ENCODE measurements at regions not wholly inside any gene's neighbourhood (a gene's known extent, or its start where the extent isn't known, plus 50 kb on each side); places are given as distances from the start of the nearest gene placed in this dataset.

GRCh38 chr2:155060896-155061295 lies 362.4 kb downstream of the KCNJ3 start:
- H3K4me1 Mint-ChIP-seq = no peaks in the 10 kb centered on the region
- no peak overlapping the region for H3K4me3 Mint-ChIP-seq
- intact Hi-C loops (cut with micrococcal nuclease) = no loop called here
- no peaks in the 10 kb centered on the region for H3K9me3 Mint-ChIP-seq
- no peaks in the 10 kb centered on the region for H3K27me3 Mint-ChIP-seq
- no peak overlapping the region for H3K27ac Mint-ChIP-seq
- DNase-seq = no peak
- no peaks in the 10 kb centered on the region for H3K36me3 Mint-ChIP-seq (ENCODE audit: low read depth)

GRCh38 chr2:155054712-155055111 lies 356.2 kb downstream of the KCNJ3 start:
- no peaks in the 10 kb centered on the region for H3K4me1 Mint-ChIP-seq
- intact Hi-C loops (cut with micrococcal nuclease) = no loop called here
- H3K4me3 Mint-ChIP-seq = no peak overlapping the region
- H3K36me3 Mint-ChIP-seq (ENCODE audit: low read depth) = no peaks in the 10 kb centered on the region
- no peaks in the 10 kb centered on the region for H3K9me3 Mint-ChIP-seq
- no peak for DNase-seq
- H3K27ac Mint-ChIP-seq = no peak overlapping the region
- H3K27me3 Mint-ChIP-seq = no peaks in the 10 kb centered on the region

DNA sequence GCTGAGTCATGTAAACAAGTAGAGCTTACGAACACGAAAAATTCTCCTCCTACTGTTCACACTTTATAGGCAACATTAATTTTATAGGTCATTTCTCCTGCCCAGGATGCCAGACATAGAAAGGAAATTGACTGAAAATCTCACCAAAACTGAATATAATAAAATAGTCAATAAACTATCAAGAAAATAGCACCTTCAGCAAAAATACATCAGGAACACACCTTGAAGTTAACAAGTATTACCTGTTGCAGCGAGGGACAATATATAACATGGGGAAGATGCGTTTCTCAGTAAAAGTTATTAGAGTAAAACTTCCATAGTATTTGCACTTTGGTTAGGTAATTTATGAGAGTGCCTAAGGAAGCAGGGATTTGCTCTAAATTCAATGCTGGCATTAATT lies 344.6 kb downstream of the KCNJ3 start:
- no peaks in the 10 kb centered on the region for H3K4me1 Mint-ChIP-seq
- intact Hi-C loops (cut with micrococcal nuclease) = no loop called here
- H3K4me3 Mint-ChIP-seq = no peak overlapping the region
- H3K27ac Mint-ChIP-seq = no peak overlapping the region
- no peaks in the 10 kb centered on the region for H3K27me3 Mint-ChIP-seq
- no peak for DNase-seq
- H3K36me3 Mint-ChIP-seq (ENCODE audit: low read depth) = no peaks in the 10 kb centered on the region
- peaks cover 4% of the 10 kb centered on the region for H3K9me3 Mint-ChIP-seq

- no peaks in the 10 kb centered on the region for H3K4me1 Mint-ChIP-seq
- no peaks in the 10 kb centered on the region for H3K36me3 Mint-ChIP-seq (ENCODE audit: low read depth)
- no peak overlapping the region for H3K27ac Mint-ChIP-seq
- no peaks in the 10 kb centered on the region for H3K9me3 Mint-ChIP-seq
- intact Hi-C loops (cut with micrococcal nuclease) = no loop called here
- no peaks in the 10 kb centered on the region for H3K27me3 Mint-ChIP-seq
- no peak for DNase-seq
- no peak overlapping the region for H3K4me3 Mint-ChIP-seq
Observed at GRCh38 chr2:155035308-155035707, 336.8 kb downstream of the KCNJ3 start.

GRCh38 chr2:155033652-155034051 lies 335.2 kb downstream of the KCNJ3 start:
- intact Hi-C loops (cut with micrococcal nuclease) = no loop called here
- DNase-seq = no peak
- Mint-ChIP-seq H3K9me3 (no peaks in the 10 kb centered on the region), H3K4me1 (no peaks in the 10 kb centered on the region), H3K4me3 (no peak overlapping the region), H3K27ac (no peak overlapping the region), H3K36me3 (ENCODE audit: low read depth) (no peaks in the 10 kb centered on the region), H3K27me3 (no peaks in the 10 kb centered on the region)

DNA sequence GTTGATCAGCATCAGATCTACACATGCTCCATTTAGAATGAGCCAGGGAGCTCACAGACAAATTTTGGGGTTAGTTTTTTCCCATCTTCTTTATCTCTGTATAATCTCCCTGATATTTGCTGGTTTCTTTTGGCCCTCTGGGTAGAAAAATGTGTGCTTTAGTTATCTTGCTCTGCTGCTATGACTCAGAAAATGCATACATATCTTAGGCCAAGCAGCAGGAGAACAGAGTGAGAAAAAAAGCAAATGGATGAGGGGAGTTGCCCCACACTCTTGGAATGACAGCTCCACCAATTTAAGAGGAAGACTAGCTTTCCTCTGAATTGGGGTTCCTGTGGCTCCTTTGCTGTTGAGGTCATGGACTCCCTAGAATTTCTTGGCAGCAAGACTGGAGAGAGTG lies 331.8 kb downstream of the KCNJ3 start:
- H3K4me3 Mint-ChIP-seq = no peak overlapping the region
- intact Hi-C loops (cut with micrococcal nuclease) = no loop called here
- H3K9me3 Mint-ChIP-seq = no peaks in the 10 kb centered on the region
- H3K27me3 Mint-ChIP-seq = no peaks in the 10 kb centered on the region
- no peak for DNase-seq
- H3K27ac Mint-ChIP-seq = no peak overlapping the region
- H3K4me1 Mint-ChIP-seq = no peaks in the 10 kb centered on the region
- H3K36me3 Mint-ChIP-seq (ENCODE audit: low read depth) = no peaks in the 10 kb centered on the region

- H3K9me3 Mint-ChIP-seq = no peaks in the 10 kb centered on the region
Observed at GRCh38 chr2:155026651-155027174, 328.2 kb downstream of the KCNJ3 start.

GRCh38 chr2:155023674-155024073 lies 325.2 kb downstream of the KCNJ3 start:
- DNase-seq = no peak
- Mint-ChIP-seq H3K4me1 (no peaks in the 10 kb centered on the region), H3K36me3 (ENCODE audit: low read depth) (no peaks in the 10 kb centered on the region), H3K27ac (no peak overlapping the region), H3K4me3 (no peak overlapping the region), H3K9me3 (no peaks in the 10 kb centered on the region), H3K27me3 (no peaks in the 10 kb centered on the region)
- intact Hi-C loops (cut with micrococcal nuclease) = no loop called here

More at GRCh38 chr2:155026651-155027174, 328.2 kb downstream of the KCNJ3 start:
- intact Hi-C loops (cut with micrococcal nuclease) = no loop called here
- DNase-seq = no peak
- no peaks in the 10 kb centered on the region for H3K4me1 Mint-ChIP-seq
- H3K4me3 Mint-ChIP-seq = no peak overlapping the region
- no peaks in the 10 kb centered on the region for H3K27me3 Mint-ChIP-seq
- no peaks in the 10 kb centered on the region for H3K36me3 Mint-ChIP-seq (ENCODE audit: low read depth)
- H3K27ac Mint-ChIP-seq = no peak overlapping the region

- no peaks in the 10 kb centered on the region for H3K4me1 Mint-ChIP-seq
- no peaks in the 10 kb centered on the region for H3K27me3 Mint-ChIP-seq
- no peak overlapping the region for H3K4me3 Mint-ChIP-seq
- H3K36me3 Mint-ChIP-seq (ENCODE audit: low read depth) = no peaks in the 10 kb centered on the region
- no peak overlapping the region for H3K27ac Mint-ChIP-seq
- no peaks in the 10 kb centered on the region for H3K9me3 Mint-ChIP-seq
- no peak for DNase-seq
- intact Hi-C loops (cut with micrococcal nuclease) = no loop called here
Observed at GRCh38 chr2:155022531-155022930, 324.0 kb downstream of the KCNJ3 start.

- H3K27me3 Mint-ChIP-seq = no peaks in the 10 kb centered on the region
- H3K36me3 Mint-ChIP-seq (ENCODE audit: low read depth) = no peaks in the 10 kb centered on the region
- DNase-seq = no peak
- H3K27ac Mint-ChIP-seq = no peak overlapping the region
- H3K4me1 Mint-ChIP-seq = no peaks in the 10 kb centered on the region
- intact Hi-C loops (cut with micrococcal nuclease) = no loop called here
- no peaks in the 10 kb centered on the region for H3K9me3 Mint-ChIP-seq
- no peak overlapping the region for H3K4me3 Mint-ChIP-seq
Observed at GRCh38 chr2:155021618-155022017, 323.1 kb downstream of the KCNJ3 start.

GRCh38 chr2:155020246-155020645 lies 321.8 kb downstream of the KCNJ3 start:
- no peak overlapping the region for H3K27ac Mint-ChIP-seq

GRCh38 chr2:155010925-155011324 lies 312.4 kb downstream of the KCNJ3 start:
- H3K27me3 Mint-ChIP-seq = no peaks in the 10 kb centered on the region
- intact Hi-C loops (cut with micrococcal nuclease) = no loop called here
- H3K4me1 Mint-ChIP-seq = no peaks in the 10 kb centered on the region
- DNase-seq = no peak
- no peaks in the 10 kb centered on the region for H3K36me3 Mint-ChIP-seq (ENCODE audit: low read depth)
- H3K4me3 Mint-ChIP-seq = no peak overlapping the region
- H3K9me3 Mint-ChIP-seq = no peaks in the 10 kb centered on the region
- H3K27ac Mint-ChIP-seq = no peak overlapping the region

More at GRCh38 chr2:155020246-155020645, 321.8 kb downstream of the KCNJ3 start:
- H3K4me3 Mint-ChIP-seq = no peak overlapping the region
- no peaks in the 10 kb centered on the region for H3K9me3 Mint-ChIP-seq
- H3K36me3 Mint-ChIP-seq (ENCODE audit: low read depth) = no peaks in the 10 kb centered on the region
- DNase-seq = no peak
- no peaks in the 10 kb centered on the region for H3K4me1 Mint-ChIP-seq
- intact Hi-C loops (cut with micrococcal nuclease) = no loop called here
- H3K27me3 Mint-ChIP-seq = no peaks in the 10 kb centered on the region

DNA sequence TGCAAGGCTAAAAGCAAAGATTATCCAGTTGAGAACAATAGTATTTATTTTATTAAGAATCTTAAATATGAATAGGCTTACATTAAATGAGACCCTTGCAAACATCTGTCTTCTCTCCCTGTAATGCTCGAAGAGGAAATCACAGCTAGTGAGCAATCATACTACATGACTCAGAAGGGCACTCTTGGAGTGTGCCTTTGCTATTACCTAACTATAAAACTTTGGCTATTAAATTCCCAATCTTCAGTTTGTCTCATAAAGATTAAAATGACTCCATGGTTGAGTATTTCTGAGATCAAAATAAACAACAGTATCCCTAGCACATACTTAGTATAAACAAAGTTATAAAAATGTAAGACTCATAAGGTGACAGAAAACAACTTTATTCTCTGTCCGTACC lies 296.9 kb downstream of the KCNJ3 start:
- Mint-ChIP-seq H3K36me3 (ENCODE audit: low read depth) (no peaks in the 10 kb centered on the region), H3K27me3 (no peaks in the 10 kb centered on the region), H3K4me3 (no peak overlapping the region), H3K9me3 (no peaks in the 10 kb centered on the region), H3K27ac (no peak overlapping the region), H3K4me1 (no peaks in the 10 kb centered on the region)
- intact Hi-C loops (cut with micrococcal nuclease) = no loop called here
- DNase-seq = no peak

DNA sequence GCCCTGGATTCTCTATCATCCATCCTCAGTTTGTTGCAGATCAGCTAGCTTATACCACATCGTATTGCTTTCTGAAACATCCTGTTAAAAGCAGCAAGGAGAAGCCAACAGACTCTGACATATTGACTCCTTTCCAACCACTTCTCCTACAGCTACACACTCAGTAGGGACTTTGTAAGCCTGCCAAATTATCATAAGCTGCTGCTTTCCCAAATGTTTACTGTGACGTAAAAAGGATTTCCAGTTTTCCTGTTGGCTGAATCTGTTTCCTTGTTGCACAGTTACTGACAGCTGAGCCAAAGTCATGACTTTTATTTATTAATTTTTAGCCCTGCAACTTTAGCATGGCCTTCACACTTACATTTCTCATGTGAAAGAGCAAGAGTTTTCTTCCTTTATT lies 294.3 kb downstream of the KCNJ3 start:
- Mint-ChIP-seq H3K27ac (no peak overlapping the region), H3K4me3 (no peak overlapping the region)

DNA sequence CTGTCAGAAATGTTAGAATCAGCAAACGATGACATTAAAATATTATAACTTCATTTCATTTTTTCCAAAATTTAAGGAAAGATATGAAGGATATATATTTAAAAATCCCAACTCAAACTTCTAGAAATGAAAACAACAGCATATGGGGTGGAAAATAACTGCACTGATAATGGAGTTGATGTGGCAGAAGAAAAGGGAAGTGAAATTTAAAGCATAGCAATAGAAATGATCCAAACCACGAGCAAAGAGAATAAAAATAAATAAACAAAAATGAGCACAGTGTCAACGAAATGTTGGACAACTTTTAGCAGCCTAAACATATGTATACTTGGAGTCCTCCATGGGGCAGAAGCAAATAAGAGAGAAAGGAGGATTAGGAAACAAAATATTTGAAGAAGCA lies 280.2 kb downstream of the KCNJ3 start:
- Mint-ChIP-seq H3K9me3 (no peaks in the 10 kb centered on the region), H3K27ac (no peak overlapping the region), H3K4me3 (no peak overlapping the region), H3K27me3 (no peaks in the 10 kb centered on the region), H3K4me1 (no peaks in the 10 kb centered on the region), H3K36me3 (ENCODE audit: low read depth) (no peaks in the 10 kb centered on the region)
- intact Hi-C loops (cut with micrococcal nuclease) = no loop called here
- no peak for DNase-seq

More for the DNA sequence above, 294.3 kb downstream of the KCNJ3 start:
- Mint-ChIP-seq H3K36me3 (ENCODE audit: low read depth) (no peaks in the 10 kb centered on the region), H3K27me3 (no peaks in the 10 kb centered on the region), H3K4me1 (no peaks in the 10 kb centered on the region), H3K9me3 (no peaks in the 10 kb centered on the region)
- intact Hi-C loops (cut with micrococcal nuclease) = no loop called here
- DNase-seq = no peak

Measured in activated CD4-positive, alpha-beta T cell treated with anti-CD3 and anti-CD28 coated beads, Interleukin-2, amount 10 ng/mL, durations not matched to agents 24 days and 14 days (primary cell).